ENCODE measurements at regions not wholly inside any gene's neighbourhood (a gene's known extent, or its start where the extent isn't known, plus 50 kb on each side); places are given as distances from the start of the nearest gene placed in this dataset.
"Not testable (repeated sequence)": the region's sequence is repeated elsewhere in the genome, so short reads cannot be mapped to it uniquely, and the experiment has no call there.

GRCh38 chr5:57727591-57727990 is 245.0 kb upstream of the ACTBL2 start:
- no peak for DNase-seq

- peak; percentile 50 for DNase-seq
Observed at GRCh38 chr5:57725658-57726504, 243.3 kb upstream of the ACTBL2 start.

GRCh38 chr5:57724836-57725235 is 242.2 kb upstream of the ACTBL2 start:
- DNase-seq = peak; percentile 80

GRCh38 chr5:57721226-57721625 is 238.6 kb upstream of the ACTBL2 start:
- DNase-seq = no peak

- DNase-seq = no peak
Observed at GRCh38 chr5:57720656-57721055, 238.0 kb upstream of the ACTBL2 start.

GRCh38 chr5:57719216-57719615 is 236.6 kb upstream of the ACTBL2 start:
- DNase-seq = peak; percentile 41

- no peak for DNase-seq
Observed at GRCh38 chr5:57718155-57718554, 235.5 kb upstream of the ACTBL2 start.

- no peak for DNase-seq
Observed at GRCh38 chr5:57717555-57717954, 234.9 kb upstream of the ACTBL2 start.

GRCh38 chr5:57716661-57717060 is 234.1 kb upstream of the ACTBL2 start:
- no peak for DNase-seq

GRCh38 chr5:57715296-57715695 is 232.7 kb upstream of the ACTBL2 start:
- peak; percentile 31 for DNase-seq

GRCh38 chr5:57713535-57713934 is 230.9 kb upstream of the ACTBL2 start:
- DNase-seq = not testable (repeated sequence)

- no peak for DNase-seq
Observed at GRCh38 chr5:57711946-57712345, 229.3 kb upstream of the ACTBL2 start.

GRCh38 chr5:57711471-57711870 is 228.9 kb upstream of the ACTBL2 start:
- no peak for DNase-seq

- DNase-seq = no peak
Observed at GRCh38 chr5:57710126-57710525, 227.5 kb upstream of the ACTBL2 start.

- DNase-seq = no peak
Observed at GRCh38 chr5:57705769-57706168, 223.2 kb upstream of the ACTBL2 start.

- peak; percentile 71 for DNase-seq
Observed at GRCh38 chr5:57703721-57704120, 221.1 kb upstream of the ACTBL2 start.

- no peak for DNase-seq
Observed at GRCh38 chr5:57700484-57700883, 217.9 kb upstream of the ACTBL2 start.

- no peak for DNase-seq
Observed at GRCh38 chr5:57700072-57700471, 217.5 kb upstream of the ACTBL2 start.

- DNase-seq = no peak
Observed at GRCh38 chr5:57698802-57699201, 216.2 kb upstream of the ACTBL2 start.

GRCh38 chr5:57698086-57698485 is 215.5 kb upstream of the ACTBL2 start:
- no peak for DNase-seq

GRCh38 chr5:57696825-57697570 is 214.4 kb upstream of the ACTBL2 start:
- no peak for DNase-seq

- no peak for DNase-seq
Observed at GRCh38 chr5:57696389-57696769, 213.8 kb upstream of the ACTBL2 start.

GRCh38 chr5:57695706-57696388 is 213.2 kb upstream of the ACTBL2 start:
- no peak for DNase-seq
